ENCODE measurements at regions not wholly inside any gene's neighbourhood (a gene's known extent, or its start where the extent isn't known, plus 50 kb on each side); places are given as distances from the start of the nearest gene placed in this dataset.

DNA sequence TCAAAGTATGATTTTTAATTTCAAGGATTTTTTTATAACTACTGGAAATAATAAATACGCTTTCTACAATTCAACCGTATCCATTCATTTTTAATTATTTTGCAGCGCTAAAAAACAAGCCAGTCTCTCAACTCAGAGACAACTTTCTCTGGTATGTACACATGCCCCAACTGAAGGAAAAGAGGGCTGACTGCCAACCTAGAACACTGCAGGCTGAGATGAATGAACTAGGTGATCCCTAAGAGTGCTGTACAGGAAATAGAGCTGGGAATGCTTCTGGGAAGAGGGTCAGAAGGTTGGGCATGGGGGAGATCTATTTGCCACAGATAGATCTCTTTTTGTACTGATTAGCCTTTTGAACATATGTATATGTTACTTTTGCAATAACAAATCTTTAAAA lies 460.1 kb downstream of the NR4A2 start:
- TF ChIP-seq, protein P1, sequence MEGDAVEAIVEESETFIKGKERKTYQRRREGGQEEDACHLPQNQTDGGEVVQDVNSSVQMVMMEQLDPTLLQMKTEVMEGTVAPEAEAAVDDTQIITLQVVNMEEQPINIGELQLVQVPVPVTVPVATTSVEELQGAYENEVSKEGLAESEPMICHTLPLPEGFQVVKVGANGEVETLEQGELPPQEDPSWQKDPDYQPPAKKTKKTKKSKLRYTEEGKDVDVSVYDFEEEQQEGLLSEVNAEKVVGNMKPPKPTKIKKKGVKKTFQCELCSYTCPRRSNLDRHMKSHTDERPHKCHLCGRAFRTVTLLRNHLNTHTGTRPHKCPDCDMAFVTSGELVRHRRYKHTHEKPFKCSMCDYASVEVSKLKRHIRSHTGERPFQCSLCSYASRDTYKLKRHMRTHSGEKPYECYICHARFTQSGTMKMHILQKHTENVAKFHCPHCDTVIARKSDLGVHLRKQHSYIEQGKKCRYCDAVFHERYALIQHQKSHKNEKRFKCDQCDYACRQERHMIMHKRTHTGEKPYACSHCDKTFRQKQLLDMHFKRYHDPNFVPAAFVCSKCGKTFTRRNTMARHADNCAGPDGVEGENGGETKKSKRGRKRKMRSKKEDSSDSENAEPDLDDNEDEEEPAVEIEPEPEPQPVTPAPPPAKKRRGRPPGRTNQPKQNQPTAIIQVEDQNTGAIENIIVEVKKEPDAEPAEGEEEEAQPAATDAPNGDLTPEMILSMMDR (IDR thresholded peaks at IDR 0.05; ENCODE audit: insufficient read depth, low read length, poor library complexity, severe bottlenecking) = no peak
- H3K4me3 ChIP-seq (replicated peaks; ENCODE audit: low read depth, low read length) = no peak overlapping the region

DNA sequence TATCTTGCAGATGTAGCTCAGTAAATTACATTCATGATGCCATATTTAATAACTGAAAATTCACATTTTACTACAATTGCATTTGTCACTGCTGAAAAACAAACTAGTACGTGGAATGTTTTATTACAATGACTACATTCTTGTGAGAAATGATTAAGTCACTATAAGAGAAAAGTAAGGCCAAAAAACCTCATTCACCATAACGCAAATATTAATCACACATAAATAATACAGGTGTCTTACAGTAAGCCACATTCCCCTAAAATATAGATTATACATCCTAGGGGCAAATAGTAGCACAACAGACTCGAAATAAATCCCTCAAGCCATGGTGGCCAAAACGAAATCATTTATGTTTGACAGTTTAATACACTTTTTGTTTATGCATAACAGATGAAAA lies 460.6 kb downstream of the NR4A2 start:
- TF ChIP-seq, protein P1 (IDR thresholded peaks at IDR 0.05; ENCODE audit: insufficient read depth, low read length, poor library complexity, severe bottlenecking) = no peak
- H3K36me3 ChIP-seq (ENCODE audit: control insufficient read depth, insufficient read depth, low read length) = no peaks in the 10 kb centered on the region
- no peaks in the 10 kb centered on the region for H3K27me3 ChIP-seq (replicated peaks; ENCODE audit: control insufficient read depth, insufficient read depth, low read length)
- H3K4me3 ChIP-seq (replicated peaks; ENCODE audit: low read depth, low read length) = no peak overlapping the region
- DNase-seq (ENCODE audit: extremely low read depth, insufficient read length) = no peak

More for the DNA sequence above, 460.1 kb downstream of the NR4A2 start:
- Histone ChIP-seq H3K36me3 (ENCODE audit: control insufficient read depth, insufficient read depth, low read length) (no peaks in the 10 kb centered on the region), H3K27me3 (replicated peaks; ENCODE audit: control insufficient read depth, insufficient read depth, low read length) (no peaks in the 10 kb centered on the region)
- no peak for DNase-seq (ENCODE audit: extremely low read depth, insufficient read length)

DNA sequence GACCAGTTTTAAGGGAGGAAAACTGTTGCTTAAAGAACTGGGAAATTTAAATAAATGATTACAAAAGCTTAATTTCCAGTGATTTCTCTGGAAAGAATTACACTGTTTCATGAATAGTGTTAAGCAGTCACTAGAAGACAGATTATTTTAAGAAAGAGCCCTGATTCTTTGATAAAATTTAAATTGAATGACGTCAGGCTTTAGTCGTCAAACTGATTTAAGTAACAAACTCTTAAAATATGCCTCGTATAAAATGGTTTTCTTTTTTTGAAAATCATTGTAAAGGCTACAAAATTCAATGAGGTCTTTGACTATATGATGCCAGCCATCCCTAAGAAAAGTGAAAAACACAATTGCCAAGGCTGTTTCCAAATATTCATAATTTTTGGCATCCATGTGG lies 465.0 kb downstream of the NR4A2 start:
- TF ChIP-seq, protein P1 (IDR thresholded peaks at IDR 0.05; ENCODE audit: insufficient read depth, low read length, poor library complexity, severe bottlenecking) = no peak
- DNase-seq (ENCODE audit: extremely low read depth, insufficient read length) = no peak
- H3K27me3 ChIP-seq (replicated peaks; ENCODE audit: control insufficient read depth, insufficient read depth, low read length) = no peaks in the 10 kb centered on the region
- H3K4me3 ChIP-seq (replicated peaks; ENCODE audit: low read depth, low read length) = no peak overlapping the region
- no peaks in the 10 kb centered on the region for H3K36me3 ChIP-seq (ENCODE audit: control insufficient read depth, insufficient read depth, low read length)

DNA sequence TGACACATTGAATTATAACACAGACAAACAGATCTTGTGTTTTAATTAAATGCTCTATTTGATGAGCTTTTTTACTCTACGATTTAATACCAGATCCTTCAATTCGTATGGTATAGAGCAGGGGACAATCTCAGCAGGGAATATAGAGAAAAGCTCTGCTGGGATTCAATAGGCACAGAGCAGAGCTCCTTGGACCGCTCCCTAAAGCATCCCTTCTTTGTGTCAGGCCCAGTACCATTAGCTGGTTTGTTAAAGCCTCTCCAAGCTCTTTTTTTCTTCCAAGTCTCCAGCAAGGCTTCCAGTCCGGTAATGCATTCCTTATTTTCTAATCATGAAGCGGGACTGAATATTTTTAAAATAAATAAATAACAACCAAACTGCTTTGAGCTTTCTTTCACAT lies 466.0 kb downstream of the NR4A2 start:
- DNase-seq (ENCODE audit: extremely low read depth, insufficient read length) = no peak
- Histone ChIP-seq H3K27me3 (replicated peaks; ENCODE audit: control insufficient read depth, insufficient read depth, low read length) (no peaks in the 10 kb centered on the region), H3K4me3 (replicated peaks; ENCODE audit: low read depth, low read length) (no peak overlapping the region), H3K36me3 (ENCODE audit: control insufficient read depth, insufficient read depth, low read length) (no peaks in the 10 kb centered on the region)
- TF ChIP-seq, protein P1 (IDR thresholded peaks at IDR 0.05; ENCODE audit: insufficient read depth, low read length, poor library complexity, severe bottlenecking) = no peak

DNA sequence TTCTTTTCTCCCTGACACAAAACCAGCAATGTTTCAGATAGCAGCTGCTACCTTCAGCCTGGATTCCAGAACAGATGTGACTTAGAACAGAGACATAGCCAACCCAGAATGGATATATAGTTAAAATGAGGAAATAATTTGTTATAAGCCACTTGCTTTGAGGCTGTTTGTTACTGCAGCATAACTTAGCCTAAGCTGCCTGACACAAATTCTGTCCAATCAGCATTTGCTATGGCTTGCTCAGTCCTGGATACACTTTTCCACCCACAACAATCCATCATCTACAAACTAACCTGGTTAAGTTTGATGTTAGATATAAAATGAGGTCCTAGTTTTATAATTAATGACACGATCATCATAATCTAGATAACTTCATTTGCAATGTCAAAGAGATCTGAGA lies 480.4 kb downstream of the NR4A2 start:
- Histone ChIP-seq H3K27me3 (replicated peaks; ENCODE audit: control insufficient read depth, insufficient read depth, low read length) (no peaks in the 10 kb centered on the region), H3K36me3 (ENCODE audit: control insufficient read depth, insufficient read depth, low read length) (no peaks in the 10 kb centered on the region), H3K4me3 (replicated peaks; ENCODE audit: low read depth, low read length) (no peak overlapping the region)
- TF ChIP-seq, protein P1 (IDR thresholded peaks at IDR 0.05; ENCODE audit: insufficient read depth, low read length, poor library complexity, severe bottlenecking) = no peak
- no peak for DNase-seq (ENCODE audit: extremely low read depth, insufficient read length)

DNA sequence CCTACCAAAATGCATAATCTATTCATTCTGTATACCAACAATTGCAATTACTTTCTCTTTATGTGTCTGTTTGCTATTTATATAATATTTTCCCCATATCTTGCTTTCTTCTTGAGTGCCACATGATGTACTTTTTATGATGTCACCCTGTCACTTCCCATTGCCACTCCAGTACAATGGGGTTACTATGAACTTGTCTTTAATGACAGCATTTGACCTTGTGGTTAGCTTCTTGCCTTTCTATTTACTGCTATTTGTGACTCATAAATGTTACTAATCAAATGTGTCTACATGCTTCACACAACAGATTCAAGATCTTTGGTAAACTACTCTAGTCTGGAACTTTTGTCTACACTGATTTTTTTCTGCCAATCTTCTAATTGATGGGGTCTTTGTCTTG lies 486.3 kb downstream of the NR4A2 start:
- Histone ChIP-seq H3K4me3 (replicated peaks; ENCODE audit: low read depth, low read length) (no peak overlapping the region), H3K27me3 (replicated peaks; ENCODE audit: control insufficient read depth, insufficient read depth, low read length) (no peaks in the 10 kb centered on the region), H3K36me3 (ENCODE audit: control insufficient read depth, insufficient read depth, low read length) (no peaks in the 10 kb centered on the region)
- no peak for DNase-seq (ENCODE audit: extremely low read depth, insufficient read length)
- TF ChIP-seq, protein P1 (IDR thresholded peaks at IDR 0.05; ENCODE audit: insufficient read depth, low read length, poor library complexity, severe bottlenecking) = no peak
